Neuronal stem cell (in vitro differentiated cells): ENCODE measurements at regions not wholly inside any gene's neighbourhood (a gene's known extent, or its start where the extent isn't known, plus 50 kb on each side); places are given as distances from the start of the nearest gene placed in this dataset.

ENCODE experiments used
- DNase-seq: peaks from one replicate; pipeline ENCODE4 v3.0.0-alpha.2; 2013; ENCODE audit warnings: low spot score
- H2AFZ ChIP-seq: one replicate; pipeline ENCODE4 v1.6.1; 2013; ENCODE audit warnings: mild to moderate bottlenecking, low read length, inconsistent platforms
- H2AK5ac ChIP-seq: 2 replicates; pipeline ENCODE4 v1.6.1; 2013; ENCODE audit warnings: low read depth, mild to moderate bottlenecking, inconsistent platforms, low read length, moderate library complexity, mixed read lengths
- H2BK120ac ChIP-seq: 2 replicates; pipeline ENCODE4 v1.6.1; 2013; ENCODE audit warnings: low read depth, mild to moderate bottlenecking, inconsistent platforms, low read length, moderate library complexity, mixed read lengths
- H2BK12ac ChIP-seq: one replicate; pipeline ENCODE4 v1.6.1; 2013; ENCODE audit warnings: low read length, inconsistent platforms
- H2BK15ac ChIP-seq: 2 replicates; pipeline ENCODE4 v1.6.1; 2013; ENCODE audit warnings: mild to moderate bottlenecking, low read length, inconsistent platforms, mixed read lengths
- H2BK5ac ChIP-seq: one replicate; pipeline ENCODE4 v1.6.1; 2013; ENCODE audit warnings: inconsistent platforms, mild to moderate bottlenecking, low read length, moderate library complexity
- H3K14ac ChIP-seq: one replicate; pipeline ENCODE4 v1.6.1; 2013; ENCODE audit warnings: low read length, inconsistent platforms
- H3K18ac ChIP-seq: 2 replicates; pipeline ENCODE4 v1.6.1; 2013; ENCODE audit warnings: low read length, inconsistent platforms
- H3K23ac ChIP-seq: 2 replicates; pipeline ENCODE4 v1.6.1; 2013; ENCODE audit warnings: low read depth, mild to moderate bottlenecking, mixed read lengths, low read length, inconsistent platforms; ENCODE audit not compliant: poor library complexity
- H3K27ac ChIP-seq: replicated peaks from 3 replicates; pipeline ENCODE4 v1.5.1; 2013; ENCODE audit warnings: low read length, inconsistent platforms
- H3K27me3 ChIP-seq, 3 experiments: 2 replicates each; pipeline ENCODE4 v1.6.1; 2013; ENCODE audit warnings: low read length in 3 of 3, mild to moderate bottlenecking in 2 of 3, inconsistent platforms in 1 of 3, low read depth in 1 of 3, mixed read lengths in 1 of 3, moderate library complexity in 1 of 3; ENCODE audit not compliant: control insufficient read depth in 3 of 3, insufficient read depth in 3 of 3
- H3K36me3 ChIP-seq, 2 donors: replicated peaks in 1 of 2; 2 replicates each; pipeline ENCODE4 v1.6.1; 2013; ENCODE audit warnings: low read length in 2 of 2; ENCODE audit not compliant: control insufficient read depth in 2 of 2, insufficient read depth in 2 of 2
- H3K4ac ChIP-seq: 2 replicates; pipeline ENCODE4 v1.6.1; 2013; ENCODE audit warnings: inconsistent platforms, mild to moderate bottlenecking, low read length, moderate library complexity
- H3K4me1 ChIP-seq, 2 donors: 1 replicate in 1 of 2; 2 replicates in 1 of 2; pipeline ENCODE4 v1.6.1; 2013; ENCODE audit warnings: low read length in 2 of 2, low read depth in 1 of 2; ENCODE audit not compliant: control insufficient read depth in 2 of 2, insufficient read depth in 1 of 2
- H3K4me2 ChIP-seq: one replicate; pipeline ENCODE4 v1.6.1; 2013; ENCODE audit warnings: mild to moderate bottlenecking, low read length, inconsistent platforms; ENCODE audit not compliant: insufficient read depth, poor library complexity, severe bottlenecking
- H3K4me3 ChIP-seq, 2 donors: 2 replicates each; pipeline ENCODE4 v1.5.1; 2013; ENCODE audit warnings: low read length in 2 of 2, mild to moderate bottlenecking in 2 of 2, inconsistent platforms in 1 of 2, moderate library complexity in 1 of 2
- H3K79me1 ChIP-seq: one replicate; pipeline ENCODE4 v1.6.1; 2013; ENCODE audit warnings: low read depth, mild to moderate bottlenecking, inconsistent platforms, low read length, moderate library complexity
- H3K9ac ChIP-seq: one replicate; pipeline ENCODE4 v1.6.1; 2013; ENCODE audit warnings: mild to moderate bottlenecking, low read depth, low read length, inconsistent platforms; ENCODE audit not compliant: poor library complexity
- H3K9me3 ChIP-seq, 2 donors: replicated peaks in 1 of 2; 2 replicates each; pipeline versions ENCODE3 to v1.6.1; 2013; ENCODE audit warnings: low read length in 2 of 2, mild to moderate bottlenecking in 2 of 2, inconsistent platforms in 1 of 2, low read depth in 1 of 2, mixed read lengths in 1 of 2, moderate library complexity in 1 of 2; ENCODE audit not compliant: control insufficient read depth in 2 of 2, insufficient read depth in 1 of 2
- H4K8ac ChIP-seq: one replicate; pipeline ENCODE4 v1.6.1; 2013; ENCODE audit warnings: low read depth, mild to moderate bottlenecking, inconsistent platforms, low read length, moderate library complexity
- H4K91ac ChIP-seq: one replicate; pipeline ENCODE4 v1.6.1; 2013; ENCODE audit warnings: low read length, low read depth, mild to moderate bottlenecking, inconsistent platforms; ENCODE audit not compliant: poor library complexity
- WGBS, 2 donors: extraction: QIAGEN DNeasy Blood & Tissue Kit; methylation state at CpG; one replicate each; pipeline ENCODE4 v1.1.7; 2013; ENCODE audit warnings: missing lambda C conversion rate in 2 of 2, mixed read lengths in 1 of 2; ENCODE audit not compliant: insufficient read length in 2 of 2, insufficient replicate concordance in 1 of 2; ENCODE audit errors: extremely low coverage in 2 of 2; 5-methylcytosine and 5-hydroxymethylcytosine counted together

GRCh38 chr4:3706565-3707422, 59.4 kb upstream of the ADRA2C start:
- no peak overlapping the region for H4K8ac ChIP-seq
- peak overlapping the region; percentile 94 for H2BK15ac ChIP-seq
- peak overlapping the region; percentile 58 for H4K91ac ChIP-seq
- no peak overlapping the region for H3K4ac ChIP-seq
- H2AFZ ChIP-seq = no peak overlapping the region
- H3K4me2 ChIP-seq = no peak overlapping the region
- peak overlapping the region; percentile 53 for H3K9ac ChIP-seq
- peak overlapping the region; percentile 42 for H2BK12ac ChIP-seq
- no peak for DNase-seq
- H3K79me1 ChIP-seq = peaks cover under 1% of the 10 kb centered on the region
- H2BK5ac ChIP-seq = peak overlapping the region; percentile 77
- peak overlapping the region; percentile 67 for H3K14ac ChIP-seq
- no peaks in the 10 kb centered on the region for H3K9me3 ChIP-seq
- peaks cover 0 to 20% (median 0%) of the 10 kb centered on the region in 3 experiments for H3K27me3 ChIP-seq
- H3K27ac ChIP-seq = no peak overlapping the region
- no peak overlapping the region for H3K4me3 ChIP-seq
- peak overlapping the region; percentile 92 for H3K18ac ChIP-seq
- no peak overlapping the region for H2BK120ac ChIP-seq
- no CpG with 5 or more reads among the region's 15 CpGs for WGBS, 2 donors
- no peaks in the 10 kb centered on the region for H3K36me3 ChIP-seq
- peak overlapping the region; percentile 91 for H2AK5ac ChIP-seq
- H3K4me1 ChIP-seq = peaks cover 26 to 55% of the 10 kb centered on the region in 2 donors
- H3K23ac ChIP-seq = peak overlapping the region; percentile 44

- Histone ChIP-seq H2BK15ac (peak overlapping the region; percentile 94), H3K4me2 (no peak overlapping the region), H2BK5ac (peak overlapping the region; percentile 54), H3K4me3 (no peak overlapping the region), H3K23ac (peak overlapping the region; percentile 2), H2BK120ac (no peak overlapping the region), H3K79me1 (peaks cover 1% of the 10 kb centered on the region), H2AK5ac (peak overlapping the region; percentile 91), H4K91ac (no peak overlapping the region), H3K4me1 (peaks cover 23 to 54% of the 10 kb centered on the region in 2 donors), H3K27ac (no peak overlapping the region), H2BK12ac (peak overlapping the region; percentile 27), H3K36me3 (no peaks in the 10 kb centered on the region), H3K27me3 (peaks cover 0 to 20% (median 0%) of the 10 kb centered on the region in 3 experiments), H4K8ac (no peak overlapping the region), H3K9me3 (no peaks in the 10 kb centered on the region), H3K14ac (no peak overlapping the region), H3K4ac (no peak overlapping the region), H3K9ac (no peak overlapping the region), H2AFZ (no peak overlapping the region), H3K18ac (peak overlapping the region; percentile 63)
- no peak for DNase-seq
- no CpG with 5 or more reads among the region's 10 CpGs for WGBS, 2 donors
Observed at GRCh38 chr4:3706111-3706511, 60.1 kb upstream of the ADRA2C start.

- Histone ChIP-seq H3K27ac (no peak overlapping the region), H3K9ac (no peak overlapping the region), H2BK15ac (peak overlapping the region; percentile 91), H3K18ac (peak overlapping the region; percentile 20), H3K4me1 (peaks cover 17 to 47% of the 10 kb centered on the region in 2 donors), H4K91ac (no peak overlapping the region), H3K9me3 (no peaks in the 10 kb centered on the region), H2BK5ac (peak overlapping the region; percentile 54), H3K4ac (no peak overlapping the region), H3K4me2 (no peak overlapping the region), H3K79me1 (peaks cover 1% of the 10 kb centered on the region), H4K8ac (peak overlapping the region; percentile 31), H3K4me3 (no peak overlapping the region), H2AFZ (no peak overlapping the region), H2AK5ac (peak overlapping the region; percentile 91), H3K23ac (peak overlapping the region; percentile 2), H2BK12ac (peak overlapping the region; percentile 27), H3K14ac (no peak overlapping the region), H2BK120ac (peak overlapping the region; percentile 74), H3K27me3 (peaks cover 0 to 20% (median 0%) of the 10 kb centered on the region in 3 experiments), H3K36me3 (no peaks in the 10 kb centered on the region)
- no CpG with 5 or more reads among the region's 20 CpGs for WGBS, 2 donors
- no peak for DNase-seq
Observed at GRCh38 chr4:3705236-3705987, 60.8 kb upstream of the ADRA2C start.

GRCh38 chr4:3704669-3705068, 61.5 kb upstream of the ADRA2C start:
- Histone ChIP-seq H3K9me3 (no peaks in the 10 kb centered on the region), H3K27me3 (peaks cover 0 to 20% (median 0%) of the 10 kb centered on the region in 3 experiments), H3K4ac (no peak overlapping the region), H3K18ac (peak overlapping the region; percentile 25), H2BK120ac (no peak overlapping the region), H3K23ac (no peak overlapping the region), H2BK12ac (no peak overlapping the region), H2AFZ (no peak overlapping the region), H3K36me3 (no peaks in the 10 kb centered on the region), H4K8ac (no peak overlapping the region), H3K27ac (no peak overlapping the region), H3K4me1 (peaks cover 12 to 41% of the 10 kb centered on the region in 2 donors), H3K9ac (no peak overlapping the region), H2AK5ac (no peak overlapping the region), H3K14ac (no peak overlapping the region), H3K4me3 (no peak overlapping the region), H3K4me2 (no peak overlapping the region), H3K79me1 (peaks cover 1% of the 10 kb centered on the region), H2BK15ac (no peak overlapping the region), H2BK5ac (no peak overlapping the region), H4K91ac (no peak overlapping the region)
- no peak for DNase-seq
- no CpG with 5 or more reads among the region's 10 CpGs for WGBS, 2 donors
